Breast epithelium (tissue), 4 donors: ENCODE measurements at regions not wholly inside any gene's neighbourhood (a gene's known extent, or its start where the extent isn't known, plus 50 kb on each side); places are given as distances from the start of the nearest gene placed in this dataset.

Source experiments
- DNase-seq, 2 donors: peaks; one replicate each; pipeline ENCODE4 v3.0.0-alpha.2; 2019; ENCODE audit warnings: low spot score in 2 of 2
- H3K27ac ChIP-seq, 2 donors: fragments of 200-600 bp; sonication (generic) in 1 of 2; one replicate each; pipeline ENCODE4 v1.5.1; 2016 to 2019; ENCODE audit warnings: mild to moderate bottlenecking in 1 of 2
- H3K27me3 ChIP-seq, 2 donors: fragments of 200-600 bp; sonication (generic) in 1 of 2; one replicate each; pipeline versions ENCODE4 v1.5.1 to v1.6.0; 2017 to 2019; ENCODE audit warnings: control low read depth in 1 of 2, mild to moderate bottlenecking in 1 of 2
- H3K36me3 ChIP-seq: fragments of 200-600 bp; one replicate; pipeline ENCODE4 v1.5.1; 2019
- H3K4me1 ChIP-seq, 2 donors: fragments of 200-600 bp; sonication (generic); one replicate each; pipeline ENCODE4 v1.5.1; 2016 to 2019; ENCODE audit warnings: control low read depth in 1 of 2
- H3K4me3 ChIP-seq, 3 donors: fragments of 200-600 bp; sonication (generic); 1 replicate in 2 of 3; 2 replicates in 1 of 3; pipeline ENCODE4 v1.5.1; 2016 to 2019; ENCODE audit warnings: mild to moderate bottlenecking in 3 of 3, moderate library complexity in 2 of 3
- H3K9me3 ChIP-seq, 2 donors: fragments of 200-600 bp; sonication (generic) in 1 of 2; one replicate each; pipeline ENCODE4 v1.5.1; 2016 to 2019; ENCODE audit warnings: control low read depth in 1 of 2
- CTCF ChIP-seq, 3 donors: fragments of 450-650 bp; IDR thresholded peaks; one replicate each; pipeline ENCODE4 v1.5.1; 2016 to 2017; ENCODE audit warnings: antibody characterized with exemption in 3 of 3, mild to moderate bottlenecking in 3 of 3, moderate library complexity in 3 of 3
- POLR2A ChIP-seq: fragments of 450-650 bp; IDR thresholded peaks from one replicate; pipeline ENCODE4 v1.6.1; 2016; ENCODE audit warnings: antibody characterized with exemption, mild to moderate bottlenecking, moderate library complexity
- POLR2AphosphoS5 ChIP-seq, 3 donors: sonication (generic); formaldehyde crosslinking; IDR thresholded peaks; one replicate each; pipeline ENCODE4 v1.6.1; 2017; ENCODE audit warnings: antibody characterized with exemption in 3 of 3
- intact Hi-C: fragments of 100-400 bp; cut with DNase I; formaldehyde crosslinking; loops from one replicate; pipeline ENCODE4 v1.15.1; 2023; ENCODE audit warnings: low total_unique reads

- Histone ChIP-seq H3K9me3 (peaks cover 0 to 14% of the 10 kb centered on the region in 2 donors), H3K27ac (no peak overlapping the region), H3K27me3 (no peaks in the 10 kb centered on the region), H3K4me1 (no peaks in the 10 kb centered on the region), H3K4me3 (no peak overlapping the region), H3K36me3 (no peaks in the 10 kb centered on the region)
- no peak for DNase-seq
- intact Hi-C loops, result no loop called here
- TF ChIP-seq CTCF (IDR thresholded peaks at IDR 0.05) (no peak), POLR2A (no peak), POLR2AphosphoS5 (IDR thresholded peaks at IDR 0.05) (no peak)
These were observed 421.3 kb downstream of the TLE1 start for GRCh38 chr9:81268048-81268447.

GRCh38 chr9:81266674-81267073 is 422.7 kb downstream of the TLE1 start:
- no peaks in the 10 kb centered on the region for H3K4me1 ChIP-seq
- H3K4me3 ChIP-seq, result no peak overlapping the region
- H3K27me3 ChIP-seq, result no peaks in the 10 kb centered on the region
- no peak for TF ChIP-seq CTCF (IDR thresholded peaks at IDR 0.05)
- no peak for TF ChIP-seq POLR2AphosphoS5 (IDR thresholded peaks at IDR 0.05)
- TF ChIP-seq POLR2A, result no peak
- no peaks in the 10 kb centered on the region for H3K36me3 ChIP-seq
- peaks cover 0 to 6% of the 10 kb centered on the region in 2 donors for H3K9me3 ChIP-seq
- H3K27ac ChIP-seq, result no peak overlapping the region
- DNase-seq, result no peak
- intact Hi-C loops, result no loop called here

GRCh38 chr9:81266086-81266485 is 423.3 kb downstream of the TLE1 start:
- Histone ChIP-seq H3K27ac (no peak overlapping the region), H3K4me1 (no peaks in the 10 kb centered on the region), H3K4me3 (no peak overlapping the region), H3K36me3 (no peaks in the 10 kb centered on the region), H3K9me3 (peaks cover 0 to 4% of the 10 kb centered on the region in 2 donors), H3K27me3 (no peaks in the 10 kb centered on the region)
- no peak for DNase-seq
- TF ChIP-seq POLR2A (no peak), CTCF (IDR thresholded peaks at IDR 0.05) (no peak), POLR2AphosphoS5 (IDR thresholded peaks at IDR 0.05) (no peak)
- intact Hi-C loops, result no loop called here

GRCh38 chr9:81264516-81264915 is 424.8 kb downstream of the TLE1 start:
- Histone ChIP-seq H3K27me3 (no peaks in the 10 kb centered on the region), H3K4me3 (no peak overlapping the region), H3K36me3 (no peaks in the 10 kb centered on the region), H3K27ac (no peak overlapping the region), H3K9me3 (peaks cover 0 to 6% of the 10 kb centered on the region in 2 donors), H3K4me1 (no peaks in the 10 kb centered on the region)
- TF ChIP-seq POLR2A, result no peak
- TF ChIP-seq POLR2AphosphoS5 (IDR thresholded peaks at IDR 0.05), result no peak
- intact Hi-C loops, result no loop called here
- no peak for DNase-seq

- no peak overlapping the region for H3K4me3 ChIP-seq
- no peaks in the 10 kb centered on the region for H3K4me1 ChIP-seq
- TF ChIP-seq POLR2AphosphoS5 (IDR thresholded peaks at IDR 0.05) (no peak), CTCF (IDR thresholded peaks at IDR 0.05) (no peak), POLR2A (no peak)
- H3K9me3 ChIP-seq, result peaks cover 0 to 6% of the 10 kb centered on the region in 2 donors
- no peak for DNase-seq
- H3K27ac ChIP-seq, result no peak overlapping the region
- intact Hi-C loops, result no loop called here
- no peaks in the 10 kb centered on the region for H3K36me3 ChIP-seq
- no peaks in the 10 kb centered on the region for H3K27me3 ChIP-seq
These were observed 429.5 kb downstream of the TLE1 start for GRCh38 chr9:81259896-81260295.

- no peaks in the 10 kb centered on the region for H3K36me3 ChIP-seq
- H3K27ac ChIP-seq, result no peak overlapping the region
- no peak overlapping the region for H3K4me3 ChIP-seq
- no peak for TF ChIP-seq POLR2AphosphoS5 (IDR thresholded peaks at IDR 0.05)
- TF ChIP-seq CTCF (IDR thresholded peaks at IDR 0.05), result no peak
- TF ChIP-seq POLR2A, result no peak
- intact Hi-C loops, result no loop called here
- H3K4me1 ChIP-seq, result no peaks in the 10 kb centered on the region
- DNase-seq, result no peak
- no peaks in the 10 kb centered on the region for H3K27me3 ChIP-seq
- peaks cover 0 to 5% of the 10 kb centered on the region in 2 donors for H3K9me3 ChIP-seq
These were observed 433.0 kb downstream of the TLE1 start for GRCh38 chr9:81256368-81256767.
